Activated naive CD8-positive, alpha-beta T cell treated with anti-CD3 and anti-CD28 coated beads, Interleukin-2, amount 50 U/mL, for 24 hours (primary cell): ENCODE measurements at regions not wholly inside any gene's neighbourhood (a gene's known extent, or its start where the extent isn't known, plus 50 kb on each side); places are given as distances from the start of the nearest gene placed in this dataset.
A peak's percentile ranks its signal among the peaks of the same experiment; 100 is the strongest.
"Not testable (repeated sequence)": the region's sequence is repeated elsewhere in the genome, so short reads cannot be mapped to it uniquely, and the experiment has no call there.

Source experiments
- ATAC-seq: fragments of 150-1000 bp; cut with Tn5 transposase; one replicate; pipeline ENCODE4 v1.10.0; 2021
- DNase-seq: peaks from one replicate; pipeline ENCODE4 v3.0.0; 2021
- H3K27ac Mint-ChIP-seq: one replicate; pipeline ENCODE4 v1.8.0; 2021; ENCODE audit warnings: mild to moderate bottlenecking, mixed read lengths
- H3K27me3 Mint-ChIP-seq: one replicate; pipeline ENCODE4 v1.8.0; 2021; ENCODE audit warnings: mixed read lengths
- H3K36me3 Mint-ChIP-seq: one replicate; pipeline ENCODE4 v1.8.0; 2021; ENCODE audit warnings: low read depth, mixed read lengths
- H3K4me1 Mint-ChIP-seq: one replicate; pipeline ENCODE4 v1.8.0; 2021; ENCODE audit warnings: mixed read lengths
- H3K4me3 Mint-ChIP-seq: one replicate; pipeline ENCODE4 v1.8.0; 2021; ENCODE audit warnings: mild to moderate bottlenecking, moderate library complexity, mixed read lengths
- H3K9me3 Mint-ChIP-seq: one replicate; pipeline ENCODE4 v1.8.0; 2021; ENCODE audit warnings: mixed read lengths

GRCh38 chr4:9505341-9505740 is 61.1 kb downstream of the DEFB131A start:
- not testable (repeated sequence) for H3K27me3 Mint-ChIP-seq, H3K27ac Mint-ChIP-seq, H3K9me3 Mint-ChIP-seq, ATAC-seq, H3K4me1 Mint-ChIP-seq, DNase-seq, H3K36me3 Mint-ChIP-seq, H3K4me3 Mint-ChIP-seq

GRCh38 chr4:9506672-9507071 is 62.5 kb downstream of the DEFB131A start:
- not testable (repeated sequence) for H3K9me3 Mint-ChIP-seq, H3K27ac Mint-ChIP-seq, ATAC-seq, H3K36me3 Mint-ChIP-seq, H3K4me3 Mint-ChIP-seq, H3K27me3 Mint-ChIP-seq, DNase-seq, H3K4me1 Mint-ChIP-seq

- not testable (repeated sequence) for H3K36me3 Mint-ChIP-seq, H3K9me3 Mint-ChIP-seq, ATAC-seq, DNase-seq, H3K4me3 Mint-ChIP-seq, H3K27ac Mint-ChIP-seq, H3K4me1 Mint-ChIP-seq, H3K27me3 Mint-ChIP-seq
Observed at GRCh38 chr4:9512941-9513340, 68.7 kb downstream of the DEFB131A start.

- not testable (repeated sequence) for H3K27ac Mint-ChIP-seq, H3K4me1 Mint-ChIP-seq, DNase-seq, H3K36me3 Mint-ChIP-seq, ATAC-seq, H3K4me3 Mint-ChIP-seq, H3K9me3 Mint-ChIP-seq, H3K27me3 Mint-ChIP-seq
Observed at GRCh38 chr4:9519631-9520030, 75.4 kb downstream of the DEFB131A start.

GRCh38 chr4:9522903-9523302 is 78.7 kb downstream of the DEFB131A start:
- not testable (repeated sequence) for H3K9me3 Mint-ChIP-seq, H3K27me3 Mint-ChIP-seq

GRCh38 chr4:9524406-9524805 is 80.2 kb downstream of the DEFB131A start:
- not testable (repeated sequence) for H3K27ac Mint-ChIP-seq, ATAC-seq, H3K9me3 Mint-ChIP-seq, H3K4me3 Mint-ChIP-seq, H3K27me3 Mint-ChIP-seq, DNase-seq, H3K36me3 Mint-ChIP-seq, H3K4me1 Mint-ChIP-seq

More at GRCh38 chr4:9522903-9523302, 78.7 kb downstream of the DEFB131A start:
- H3K4me1 Mint-ChIP-seq, H3K27ac Mint-ChIP-seq, DNase-seq, ATAC-seq, H3K36me3 Mint-ChIP-seq, H3K4me3 Mint-ChIP-seq: not testable (repeated sequence)

GRCh38 chr4:9532134-9532862 is 88.1 kb downstream of the DEFB131A start:
- H3K36me3 Mint-ChIP-seq, H3K27ac Mint-ChIP-seq, H3K9me3 Mint-ChIP-seq, H3K4me1 Mint-ChIP-seq: not testable (repeated sequence)
- Mint-ChIP-seq H3K4me3 (peak overlapping the region; percentile 67), H3K27me3 (peaks cover 27% of the 10 kb centered on the region)
- peak; percentile 76 for ATAC-seq
- peak; percentile 77 for DNase-seq

GRCh38 chr4:9532863-9533192 is 88.6 kb downstream of the DEFB131A start:
- Mint-ChIP-seq H3K4me3 (peak overlapping the region; percentile 67), H3K27me3 (peaks cover 28% of the 10 kb centered on the region)
- H3K36me3 Mint-ChIP-seq, H3K27ac Mint-ChIP-seq, H3K9me3 Mint-ChIP-seq, H3K4me1 Mint-ChIP-seq, ATAC-seq: not testable (repeated sequence)
- DNase-seq: peak; percentile 3

GRCh38 chr4:9537101-9537500 is 92.9 kb downstream of the DEFB131A start:
- DNase-seq, H3K4me3 Mint-ChIP-seq, H3K4me1 Mint-ChIP-seq, H3K27ac Mint-ChIP-seq, H3K9me3 Mint-ChIP-seq, H3K36me3 Mint-ChIP-seq, ATAC-seq: not testable (repeated sequence)
- peaks cover 13% of the 10 kb centered on the region for H3K27me3 Mint-ChIP-seq

- H3K4me1 Mint-ChIP-seq, ATAC-seq, DNase-seq, H3K36me3 Mint-ChIP-seq, H3K4me3 Mint-ChIP-seq, H3K9me3 Mint-ChIP-seq, H3K27me3 Mint-ChIP-seq, H3K27ac Mint-ChIP-seq: not testable (repeated sequence)
Observed at GRCh38 chr4:9539939-9540520, 95.8 kb downstream of the DEFB131A start.

GRCh38 chr4:9541388-9541915 is 97.2 kb downstream of the DEFB131A start:
- not testable (repeated sequence) for ATAC-seq, H3K9me3 Mint-ChIP-seq, H3K36me3 Mint-ChIP-seq, H3K4me3 Mint-ChIP-seq, H3K27ac Mint-ChIP-seq, H3K4me1 Mint-ChIP-seq, DNase-seq, H3K27me3 Mint-ChIP-seq

- H3K27ac Mint-ChIP-seq, ATAC-seq, H3K36me3 Mint-ChIP-seq, DNase-seq, H3K9me3 Mint-ChIP-seq, H3K4me3 Mint-ChIP-seq, H3K27me3 Mint-ChIP-seq, H3K4me1 Mint-ChIP-seq: not testable (repeated sequence)
Observed at GRCh38 chr4:9544851-9545250, 100.6 kb downstream of the DEFB131A start.

GRCh38 chr4:9547470-9547869 is 103.3 kb downstream of the DEFB131A start:
- not testable (repeated sequence) for H3K36me3 Mint-ChIP-seq, H3K9me3 Mint-ChIP-seq, ATAC-seq, H3K4me1 Mint-ChIP-seq, DNase-seq, H3K27me3 Mint-ChIP-seq, H3K4me3 Mint-ChIP-seq, H3K27ac Mint-ChIP-seq

GRCh38 chr4:9556076-9556475 is 111.9 kb downstream of the DEFB131A start:
- DNase-seq, H3K4me1 Mint-ChIP-seq, H3K27ac Mint-ChIP-seq, H3K36me3 Mint-ChIP-seq, H3K27me3 Mint-ChIP-seq, H3K9me3 Mint-ChIP-seq, H3K4me3 Mint-ChIP-seq, ATAC-seq: not testable (repeated sequence)

- H3K27me3 Mint-ChIP-seq, H3K27ac Mint-ChIP-seq, H3K36me3 Mint-ChIP-seq, H3K4me1 Mint-ChIP-seq, H3K4me3 Mint-ChIP-seq, ATAC-seq: not testable (repeated sequence)
- peaks cover 37% of the 10 kb centered on the region for H3K9me3 Mint-ChIP-seq
- DNase-seq: peak; percentile 7
Observed at GRCh38 chr4:9577869-9578268, 133.7 kb downstream of the DEFB131A start.
